ENCODE measurements at regions not wholly inside any gene's neighbourhood (a gene's known extent, or its start where the extent isn't known, plus 50 kb on each side); places are given as distances from the start of the nearest gene placed in this dataset.

- Histone ChIP-seq H3K4me2 (ENCODE audit: low read length) (no peak overlapping the region), H2AFZ (ENCODE audit: low read depth, low read length) (no peak overlapping the region), H3K9ac (ENCODE audit: low read length) (no peak overlapping the region), H3F3A (ENCODE audit: insufficient read depth, low read length, poor library complexity, severe bottlenecking) (no peaks in the 10 kb centered on the region), H3K4me3 (ENCODE audit: low read length) (no peak overlapping the region), H3K79me2 (replicated peaks; ENCODE audit: insufficient read depth, low read length) (no peaks in the 10 kb centered on the region), H3K36me3 (ENCODE audit: insufficient read depth, low read length) (no peaks in the 10 kb centered on the region), H3K9me3 (ENCODE audit: low read length) (no peaks in the 10 kb centered on the region), H3K27me3 (ENCODE audit: insufficient read depth, low read depth, low read length) (no peaks in the 10 kb centered on the region), H4K20me1 (ENCODE audit: insufficient read depth) (no peaks in the 10 kb centered on the region), H3K27ac (ENCODE audit: low read length) (no peak overlapping the region), H3K9me2 (ENCODE audit: insufficient read depth, low read length) (no peaks in the 10 kb centered on the region)
- TF ChIP-seq REST (IDR thresholded peaks at IDR 0.05; ENCODE audit: borderline replicate concordance) (no peak), EZH2 (IDR thresholded peaks at IDR 0.05; ENCODE audit: borderline replicate concordance, insufficient read depth, low read length, poor library complexity, severe bottlenecking) (no peak), EP300 (conservative IDR thresholded peaks at IDR 0.05; ENCODE audit: poor library complexity, severe bottlenecking) (no peak), MXI1 (conservative IDR thresholded peaks at IDR 0.05; ENCODE audit: poor library complexity, severe bottlenecking) (no peak), RAD21 (conservative IDR thresholded peaks at IDR 0.05) (no peak), SMC3 (conservative IDR thresholded peaks at IDR 0.05; ENCODE audit: poor library complexity) (no peak), POLR2AphosphoS5 (IDR thresholded peaks at IDR 0.05) (no peak), TAF1 (IDR thresholded peaks at IDR 0.05; ENCODE audit: low read depth) (no peak)
- TF ChIP-seq, protein P1, sequence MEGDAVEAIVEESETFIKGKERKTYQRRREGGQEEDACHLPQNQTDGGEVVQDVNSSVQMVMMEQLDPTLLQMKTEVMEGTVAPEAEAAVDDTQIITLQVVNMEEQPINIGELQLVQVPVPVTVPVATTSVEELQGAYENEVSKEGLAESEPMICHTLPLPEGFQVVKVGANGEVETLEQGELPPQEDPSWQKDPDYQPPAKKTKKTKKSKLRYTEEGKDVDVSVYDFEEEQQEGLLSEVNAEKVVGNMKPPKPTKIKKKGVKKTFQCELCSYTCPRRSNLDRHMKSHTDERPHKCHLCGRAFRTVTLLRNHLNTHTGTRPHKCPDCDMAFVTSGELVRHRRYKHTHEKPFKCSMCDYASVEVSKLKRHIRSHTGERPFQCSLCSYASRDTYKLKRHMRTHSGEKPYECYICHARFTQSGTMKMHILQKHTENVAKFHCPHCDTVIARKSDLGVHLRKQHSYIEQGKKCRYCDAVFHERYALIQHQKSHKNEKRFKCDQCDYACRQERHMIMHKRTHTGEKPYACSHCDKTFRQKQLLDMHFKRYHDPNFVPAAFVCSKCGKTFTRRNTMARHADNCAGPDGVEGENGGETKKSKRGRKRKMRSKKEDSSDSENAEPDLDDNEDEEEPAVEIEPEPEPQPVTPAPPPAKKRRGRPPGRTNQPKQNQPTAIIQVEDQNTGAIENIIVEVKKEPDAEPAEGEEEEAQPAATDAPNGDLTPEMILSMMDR (IDR thresholded peaks at IDR 0.05; ENCODE audit: poor library complexity, severe bottlenecking): no peak
Measured at GRCh38 chr3:94799420-94800060, 736.7 kb downstream of the NSUN3 start.

- no peaks in the 10 kb centered on the region for H3F3A ChIP-seq (ENCODE audit: insufficient read depth, low read length, poor library complexity, severe bottlenecking)
- no peaks in the 10 kb centered on the region for H3K9me3 ChIP-seq (ENCODE audit: low read length)
- no peaks in the 10 kb centered on the region for H3K27me3 ChIP-seq (ENCODE audit: insufficient read depth, low read depth, low read length)
- TF ChIP-seq EZH2 (IDR thresholded peaks at IDR 0.05; ENCODE audit: borderline replicate concordance, insufficient read depth, low read length, poor library complexity, severe bottlenecking) (no peak), RAD21 (conservative IDR thresholded peaks at IDR 0.05) (no peak), TAF1 (IDR thresholded peaks at IDR 0.05; ENCODE audit: low read depth) (no peak), MXI1 (conservative IDR thresholded peaks at IDR 0.05; ENCODE audit: poor library complexity, severe bottlenecking) (no peak), SMC3 (conservative IDR thresholded peaks at IDR 0.05; ENCODE audit: poor library complexity) (no peak), POLR2AphosphoS5 (IDR thresholded peaks at IDR 0.05) (no peak), EP300 (conservative IDR thresholded peaks at IDR 0.05; ENCODE audit: poor library complexity, severe bottlenecking) (no peak)
- no peak overlapping the region for H3K9ac ChIP-seq (ENCODE audit: low read length)
- H2AFZ ChIP-seq (ENCODE audit: low read depth, low read length): no peak overlapping the region
- no peaks in the 10 kb centered on the region for H3K36me3 ChIP-seq (ENCODE audit: insufficient read depth, low read length)
- H3K4me2 ChIP-seq (ENCODE audit: low read length): no peak overlapping the region
- no peaks in the 10 kb centered on the region for H3K9me2 ChIP-seq (ENCODE audit: insufficient read depth, low read length)
- no peak overlapping the region for H3K27ac ChIP-seq (ENCODE audit: low read length)
- no peak overlapping the region for H3K4me3 ChIP-seq (ENCODE audit: low read length)
- no peaks in the 10 kb centered on the region for H3K79me2 ChIP-seq (replicated peaks; ENCODE audit: insufficient read depth, low read length)
- H4K20me1 ChIP-seq (ENCODE audit: insufficient read depth): no peaks in the 10 kb centered on the region
Measured at GRCh38 chr3:94811836-94812235, 749.0 kb downstream of the NSUN3 start.
